ENCODE measurements at regions not wholly inside any gene's neighbourhood (a gene's known extent, or its start where the extent isn't known, plus 50 kb on each side); places are given as distances from the start of the nearest gene placed in this dataset.

DNA sequence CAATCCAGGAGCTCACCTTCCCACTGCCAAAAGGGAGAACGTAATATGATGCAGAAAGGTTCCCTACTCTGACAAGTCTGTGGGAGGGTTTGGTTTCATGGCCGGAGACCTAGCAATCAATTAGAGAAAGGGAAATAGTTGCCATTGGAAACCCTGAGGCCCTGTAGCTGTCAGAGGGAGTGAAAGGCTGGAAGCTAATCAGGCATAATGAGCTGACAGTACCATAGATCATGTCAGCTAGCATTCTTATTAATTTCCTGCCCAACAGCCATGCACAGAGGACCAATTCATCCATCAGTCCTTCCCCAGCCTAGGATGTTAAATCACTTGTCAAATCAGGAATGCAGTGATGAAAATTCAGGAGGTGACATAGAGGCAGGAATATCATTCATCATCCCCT lies 527.3 kb downstream of the PLPP3 start:
- TF ChIP-seq POLR2A (IDR thresholded peaks at IDR 0.05; ENCODE audit: control extremely low read depth in 1 of 2, low read depth in 2 of 2, low read length in 2 of 2) = no peak
- no peak for TF ChIP-seq ASH2L (IDR thresholded peaks at IDR 0.05; ENCODE audit: low read length)
- no peak for TF ChIP-seq POLR2AphosphoS5 (IDR thresholded peaks at IDR 0.05; ENCODE audit: low read depth, low read length)
